ENCODE measurements at regions not wholly inside any gene's neighbourhood (a gene's known extent, or its start where the extent isn't known, plus 50 kb on each side); places are given as distances from the start of the nearest gene placed in this dataset.

GRCh38 chr7:18081617-18082016 lies 54.0 kb upstream of the PRPS1L1 start:
- Histone ChIP-seq H3F3A (ENCODE audit: low read length, unreplicated experiment) (no peaks in the 10 kb centered on the region), H3K4me2 (ENCODE audit: low read length) (no peak overlapping the region), H4K20me1 (ENCODE audit: low read length) (no peaks in the 10 kb centered on the region), H3K4me3 (ENCODE audit: low read length) (no peak overlapping the region), H3K27ac (ENCODE audit: low read length) (no peak overlapping the region), H3K4me1 (ENCODE audit: insufficient read depth, low read length) (no peaks in the 10 kb centered on the region; the same call in 1 of the 2 replicates), H3K9me2 (replicated peaks; ENCODE audit: low read length) (no peaks in the 10 kb centered on the region), H3K9ac (ENCODE audit: low read length) (no peak overlapping the region), H3K9me3 (ENCODE audit: low read length) (no peaks in the 10 kb centered on the region), H3K27me3 (ENCODE audit: low read length) (no peaks in the 10 kb centered on the region), H2AFZ (ENCODE audit: low read length) (no peak overlapping the region), H3K79me2 (ENCODE audit: low read length) (no peaks in the 10 kb centered on the region), H3K36me3 (ENCODE audit: low read depth, low read length) (no peaks in the 10 kb centered on the region)
- DNase-seq = no peak
- intact Hi-C loops (cut with micrococcal nuclease) = no loop called here
- TF ChIP-seq EZH2 (IDR thresholded peaks at IDR 0.05; ENCODE audit: low read length, unreplicated experiment) (no peak), CTCF (conservative IDR thresholded peaks at IDR 0.05; ENCODE audit: low read depth, low read length) (no peak)
- BruUV-seq (replicated peaks) = no TSS peak
- CTCF ChIA-PET = no interaction called here
- POLR2A ChIA-PET (ENCODE audit: unreplicated experiment) = no interaction called here
- no peak for ATAC-seq

- ChIA-PET POLR2A (ENCODE audit: unreplicated experiment) (no interaction called here), CTCF (no interaction called here)
- H3K36me3 ChIP-seq (ENCODE audit: low read depth, low read length) = no peaks in the 10 kb centered on the region
- no peaks in the 10 kb centered on the region for H3F3A ChIP-seq (ENCODE audit: low read length, unreplicated experiment)
- TF ChIP-seq EZH2 (IDR thresholded peaks at IDR 0.05; ENCODE audit: low read length, unreplicated experiment) (no peak), EZH2phosphoT487 (IDR thresholded peaks at IDR 0.05; ENCODE audit: borderline replicate concordance, low read length) (no peak), CTCF (conservative IDR thresholded peaks at IDR 0.05; ENCODE audit: low read depth, low read length) (no peak)
- intact Hi-C loops (cut with micrococcal nuclease) = no loop called here
- H3K9me3 ChIP-seq (ENCODE audit: low read length) = no peaks in the 10 kb centered on the region
- no peak for ATAC-seq
- no peaks in the 10 kb centered on the region for H4K20me1 ChIP-seq (ENCODE audit: low read length)
- H3K9me2 ChIP-seq (replicated peaks; ENCODE audit: low read length) = no peaks in the 10 kb centered on the region
- H3K4me3 ChIP-seq (ENCODE audit: low read length) = no peak overlapping the region
- BruUV-seq (replicated peaks) = no TSS peak
- H3K4me2 ChIP-seq (ENCODE audit: low read length) = no peak overlapping the region
- H3K27me3 ChIP-seq (ENCODE audit: low read length) = no peaks in the 10 kb centered on the region
- H3K79me2 ChIP-seq (ENCODE audit: low read length) = no peaks in the 10 kb centered on the region
- no peaks in the 10 kb centered on the region; the same call in 1 of the 2 replicates for H3K4me1 ChIP-seq (ENCODE audit: insufficient read depth, low read length)
- DNase-seq = no peak
- no peak overlapping the region for H2AFZ ChIP-seq (ENCODE audit: low read length)
- H3K9ac ChIP-seq (ENCODE audit: low read length) = no peak overlapping the region
- no peak overlapping the region for H3K27ac ChIP-seq (ENCODE audit: low read length)
These were observed 54.5 kb upstream of the PRPS1L1 start for GRCh38 chr7:18082169-18082568.

- peak overlapping the region; percentile 100 for H3K4me2 ChIP-seq (ENCODE audit: low read length)
- no peaks in the 10 kb centered on the region for H3K9me3 ChIP-seq (ENCODE audit: low read length)
- no peak for TF ChIP-seq EZH2 (IDR thresholded peaks at IDR 0.05; ENCODE audit: low read length, unreplicated experiment)
- TF ChIP-seq EZH2phosphoT487 (IDR thresholded peaks at IDR 0.05; ENCODE audit: borderline replicate concordance, low read length) = no peak
- no peak; the same call in 1 of the 2 replicates for TF ChIP-seq CTCF (conservative IDR thresholded peaks at IDR 0.05; ENCODE audit: low read depth, low read length)
- peak overlapping the region; percentile 100 for H2AFZ ChIP-seq (ENCODE audit: low read length)
- H3K4me3 ChIP-seq (ENCODE audit: low read length) = peak overlapping the region; percentile 95
- ChIA-PET CTCF (interaction anchor here (0.6 kb wide), 1 partner anchor 433 kb away, joined by 5 read pairs; no protein-coding TSS in a partner anchor), POLR2A (ENCODE audit: unreplicated experiment) (no interaction called here)
- H4K20me1 ChIP-seq (ENCODE audit: low read length) = no peaks in the 10 kb centered on the region
- H3K4me1 ChIP-seq (ENCODE audit: insufficient read depth, low read length) = no peaks in the 10 kb centered on the region; the same call in 1 of the 2 replicates
- no peaks in the 10 kb centered on the region for H3K36me3 ChIP-seq (ENCODE audit: low read depth, low read length)
- intact Hi-C loops (cut with micrococcal nuclease) = loop anchor here (5.0 kb wide), 3 partner anchors 91 to 211 kb away; no protein-coding TSS in a partner anchor
- no peaks in the 10 kb centered on the region for H3K27me3 ChIP-seq (ENCODE audit: low read length)
- peak overlapping the region; percentile 28 for H3K9ac ChIP-seq (ENCODE audit: low read length)
- no peaks in the 10 kb centered on the region for H3K9me2 ChIP-seq (replicated peaks; ENCODE audit: low read length)
- no TSS peak for BruUV-seq (replicated peaks)
- ATAC-seq = peak; percentile 68
- H3K79me2 ChIP-seq (ENCODE audit: low read length) = no peaks in the 10 kb centered on the region
- no peak overlapping the region for H3K27ac ChIP-seq (ENCODE audit: low read length)
- DNase-seq = peak; percentile 36
- H3F3A ChIP-seq (ENCODE audit: low read length, unreplicated experiment) = no peaks in the 10 kb centered on the region
These were observed 58.7 kb upstream of the PRPS1L1 start for GRCh38 chr7:18086165-18087025.
